ENCODE measurements at regions not wholly inside any gene's neighbourhood (a gene's known extent, or its start where the extent isn't known, plus 50 kb on each side); places are given as distances from the start of the nearest gene placed in this dataset.
"Not testable (repeated sequence)": the region's sequence is repeated elsewhere in the genome, so short reads cannot be mapped to it uniquely, and the experiment has no call there.

GRCh38 chr7:84941936-84942335 is 244.9 kb downstream of the SEMA3D start:
- no peak for FAIRE-seq

GRCh38 chr7:84941291-84941690 is 245.6 kb downstream of the SEMA3D start:
- FAIRE-seq = no peak

- no peak for FAIRE-seq
Measured at GRCh38 chr7:84939888-84940287, 247.0 kb downstream of the SEMA3D start.

- no peak for FAIRE-seq
Measured at GRCh38 chr7:84939442-84939841, 247.4 kb downstream of the SEMA3D start.

- FAIRE-seq = no peak
Measured at GRCh38 chr7:84924353-84924752, 262.5 kb downstream of the SEMA3D start.

- FAIRE-seq = no peak
Measured at GRCh38 chr7:84923348-84923747, 263.5 kb downstream of the SEMA3D start.

- FAIRE-seq = no peak
Measured at GRCh38 chr7:84921154-84921553, 265.7 kb downstream of the SEMA3D start.

GRCh38 chr7:84916973-84917372 is 269.9 kb downstream of the SEMA3D start:
- not testable (repeated sequence) for FAIRE-seq

- no peak for FAIRE-seq
Measured at GRCh38 chr7:84916161-84916560, 270.7 kb downstream of the SEMA3D start.

- no peak for FAIRE-seq
Measured at GRCh38 chr7:84914598-84914997, 272.3 kb downstream of the SEMA3D start.

- no peak for FAIRE-seq
Measured at GRCh38 chr7:84913731-84914130, 273.1 kb downstream of the SEMA3D start.

- no peak for FAIRE-seq
Measured at GRCh38 chr7:84912993-84913635, 273.7 kb downstream of the SEMA3D start.

- peak; percentile 41 for FAIRE-seq
Measured at GRCh38 chr7:84912537-84912936, 274.3 kb downstream of the SEMA3D start.

GRCh38 chr7:84912018-84912417 is 274.8 kb downstream of the SEMA3D start:
- FAIRE-seq = peak; percentile 53

- no peak for FAIRE-seq
Measured at GRCh38 chr7:84911077-84911476, 275.8 kb downstream of the SEMA3D start.

GRCh38 chr7:84910322-84910721 is 276.5 kb downstream of the SEMA3D start:
- FAIRE-seq = not testable (repeated sequence)

- no peak for FAIRE-seq
Measured at GRCh38 chr7:84908196-84908793, 278.6 kb downstream of the SEMA3D start.

- no peak for FAIRE-seq
Measured at GRCh38 chr7:84906889-84907288, 280.0 kb downstream of the SEMA3D start.

- FAIRE-seq = no peak
Measured at GRCh38 chr7:84904561-84904960, 282.3 kb downstream of the SEMA3D start.

- FAIRE-seq = no peak
Measured at GRCh38 chr7:84901366-84901765, 285.5 kb downstream of the SEMA3D start.

GRCh38 chr7:84900215-84900614 is 286.6 kb downstream of the SEMA3D start:
- FAIRE-seq = no peak

GRCh38 chr7:84895563-84895962 is 291.3 kb downstream of the SEMA3D start:
- FAIRE-seq = no peak

GRCh38 chr7:84883570-84883969 is 303.3 kb downstream of the SEMA3D start:
- not testable (repeated sequence) for FAIRE-seq

GRCh38 chr7:84880326-84880997 is 306.4 kb downstream of the SEMA3D start:
- not testable (repeated sequence) for FAIRE-seq
